HG03558 (cell line): ENCODE measurements at regions not wholly inside any gene's neighbourhood (a gene's known extent, or its start where the extent isn't known, plus 50 kb on each side); places are given as distances from the start of the nearest gene placed in this dataset.

ENCODE experiments used
- ATAC-seq: cut with Tn5 transposase; IDR thresholded peaks from one replicate; pipeline ENCODE4 v1.9.1; 2021; ENCODE audit warnings: moderate number of reproducible peaks; ENCODE audit not compliant: unreplicated experiment; ENCODE audit errors: extremely low read depth

DNA sequence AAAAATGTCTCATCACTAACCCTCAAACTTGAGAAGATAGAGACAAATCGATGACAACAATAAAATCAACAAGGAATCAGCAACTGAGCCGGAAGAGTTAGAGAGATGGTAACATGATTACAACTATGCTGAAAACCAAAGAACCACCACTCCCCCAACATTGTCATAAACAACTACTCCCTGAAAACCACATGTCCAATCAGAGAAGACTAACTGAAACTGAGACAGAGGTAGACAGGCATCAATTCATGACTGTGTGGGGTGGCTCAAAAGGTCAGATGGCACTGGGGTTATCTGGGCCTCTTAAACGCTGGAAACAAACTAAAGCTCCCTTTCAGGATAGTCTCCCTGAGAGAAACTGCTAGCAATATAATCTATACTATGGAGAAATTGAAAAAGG is 488.8 kb downstream of the KCTD12 start:
- no peak for ATAC-seq

DNA sequence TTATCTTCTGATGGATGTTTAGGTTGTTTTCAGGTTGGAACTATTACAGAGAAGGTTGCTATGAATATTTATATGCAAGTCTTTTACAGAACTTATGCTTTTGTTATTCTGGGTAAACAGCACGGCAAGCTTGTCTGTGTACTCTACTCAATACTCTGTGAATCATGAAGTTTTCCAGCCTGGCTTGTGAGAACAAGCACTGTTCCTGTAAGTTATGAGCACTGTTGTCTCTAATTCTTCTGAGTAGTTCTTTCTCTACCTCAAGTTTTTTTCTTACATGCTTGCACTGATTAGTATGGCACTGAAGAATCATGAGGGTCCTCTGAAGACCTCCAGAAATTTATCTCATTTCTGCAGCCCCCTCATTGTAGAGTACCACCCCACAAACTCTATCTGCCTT is 496.9 kb downstream of the KCTD12 start:
- no peak for ATAC-seq

DNA sequence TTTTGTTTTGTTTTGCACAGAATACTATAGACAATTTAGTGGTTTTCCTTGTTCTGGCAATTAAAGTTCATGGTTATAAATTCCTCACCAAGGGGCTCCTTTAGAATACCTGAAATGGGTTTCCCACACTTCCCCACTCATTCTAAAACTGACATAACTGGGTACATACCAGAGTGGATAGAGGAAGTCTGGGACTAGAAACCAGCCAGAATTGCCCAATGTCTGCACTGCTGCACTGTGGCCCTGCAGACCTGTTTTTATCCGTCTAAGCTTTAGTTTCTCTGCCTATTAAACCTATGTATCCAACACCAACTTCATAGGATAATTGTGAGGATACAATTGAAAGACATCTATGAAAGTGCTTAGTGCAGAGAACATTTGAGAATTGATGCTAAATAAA is 498.6 kb downstream of the KCTD12 start:
- no peak for ATAC-seq

DNA sequence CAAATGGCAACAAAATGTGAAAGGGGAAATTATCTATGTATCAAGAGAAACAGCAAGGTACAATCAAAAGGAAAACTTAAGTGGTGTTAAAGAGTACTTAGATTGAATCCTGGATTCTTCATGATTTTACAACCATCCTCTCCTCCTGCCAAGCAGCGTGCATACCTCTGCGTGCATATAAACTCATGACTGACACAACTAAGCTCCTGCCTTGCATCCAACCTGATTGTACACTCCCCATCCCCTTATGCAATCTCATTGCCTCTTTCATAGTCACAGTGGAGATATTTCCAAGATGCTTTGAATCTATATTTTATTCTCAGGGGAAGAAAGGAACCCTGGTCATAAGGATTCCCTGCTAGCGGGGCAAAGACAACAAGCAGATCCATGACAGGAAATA is 499.9 kb downstream of the KCTD12 start:
- no peak for ATAC-seq

DNA sequence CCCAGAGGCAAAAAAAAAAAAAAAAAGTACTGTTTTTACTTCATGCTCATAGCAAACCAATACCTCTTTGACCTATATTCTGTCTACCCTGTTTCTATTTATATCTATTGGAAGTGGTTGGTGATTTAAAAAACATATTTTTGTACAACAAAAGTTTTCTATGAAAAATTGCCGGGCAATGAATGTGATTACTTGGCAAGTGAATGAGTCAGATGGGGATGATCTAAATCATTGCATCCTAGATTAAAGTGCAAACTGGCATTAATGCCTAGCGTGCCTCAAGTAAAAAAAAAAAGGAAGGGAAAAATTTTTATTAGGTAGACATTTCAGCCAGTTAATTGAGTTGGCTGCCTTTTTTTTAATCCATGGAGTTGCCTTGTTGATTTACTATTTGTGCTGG is 500.6 kb downstream of the KCTD12 start:
- ATAC-seq = no peak

DNA sequence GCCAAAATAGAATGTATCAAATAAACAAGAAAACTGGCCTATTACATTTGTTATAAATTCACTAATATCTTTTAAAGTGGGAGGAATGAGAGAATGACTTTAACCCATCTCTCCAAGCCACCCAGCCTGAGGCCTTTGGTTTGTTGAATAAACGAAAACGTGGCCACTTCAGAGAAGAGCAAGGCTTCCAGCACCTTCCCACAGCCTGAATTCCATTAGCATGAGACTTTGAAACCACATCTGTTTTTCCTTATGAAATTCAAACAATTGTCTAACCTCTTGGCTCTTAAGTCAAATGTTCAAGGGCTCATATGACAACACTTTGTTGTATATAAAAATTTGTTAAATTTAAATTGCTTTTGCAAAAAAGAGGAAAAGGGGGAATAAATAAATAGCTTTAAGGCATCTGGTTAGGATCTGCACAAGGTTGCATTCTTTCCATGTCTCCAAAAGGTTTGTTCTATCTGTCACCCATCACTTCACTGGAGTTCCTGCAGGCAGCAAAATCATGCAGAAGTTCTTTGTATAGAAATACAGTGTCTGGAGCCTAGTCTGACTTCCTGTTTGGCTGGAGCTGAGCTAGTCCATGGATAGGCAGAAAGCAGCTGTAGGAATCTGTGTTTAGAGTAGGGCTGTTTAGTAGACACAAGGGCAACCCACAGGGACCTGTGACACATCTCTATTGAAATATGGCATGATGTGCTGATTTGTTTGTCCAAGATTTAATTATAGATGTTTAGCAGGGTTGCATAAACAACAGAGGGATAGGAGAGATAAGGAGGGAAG is 502.3 kb downstream of the KCTD12 start:
- ATAC-seq = no peak

DNA sequence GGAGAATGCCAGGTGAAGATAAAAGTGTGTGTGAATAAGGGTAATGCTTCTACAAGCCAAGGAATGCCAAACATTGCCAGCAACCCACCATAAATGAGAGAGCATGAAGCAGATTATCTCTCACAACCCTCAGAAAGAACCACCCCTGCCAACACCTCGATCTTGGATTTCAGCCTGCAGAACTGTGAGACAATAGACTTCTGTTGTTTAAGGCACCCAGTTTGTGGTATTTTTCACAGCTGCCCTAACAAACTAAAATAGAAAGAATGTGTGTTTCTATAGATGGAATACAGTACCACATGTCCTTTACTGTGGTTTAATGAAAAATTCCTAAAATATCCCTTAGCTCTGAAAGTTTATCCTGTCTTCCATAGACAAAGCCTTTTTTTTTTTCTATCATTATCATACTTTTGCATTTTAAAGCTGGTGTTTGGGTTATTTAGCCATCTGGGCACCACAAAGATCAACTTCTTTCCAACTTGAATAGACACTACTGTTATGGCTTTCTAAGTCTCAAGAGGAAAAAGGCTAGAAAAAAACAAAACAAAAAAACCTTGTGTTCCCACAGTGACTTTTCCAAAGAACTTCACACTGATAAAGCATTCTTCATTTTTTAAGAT is 505.6 kb downstream of the KCTD12 start:
- ATAC-seq = no peak

DNA sequence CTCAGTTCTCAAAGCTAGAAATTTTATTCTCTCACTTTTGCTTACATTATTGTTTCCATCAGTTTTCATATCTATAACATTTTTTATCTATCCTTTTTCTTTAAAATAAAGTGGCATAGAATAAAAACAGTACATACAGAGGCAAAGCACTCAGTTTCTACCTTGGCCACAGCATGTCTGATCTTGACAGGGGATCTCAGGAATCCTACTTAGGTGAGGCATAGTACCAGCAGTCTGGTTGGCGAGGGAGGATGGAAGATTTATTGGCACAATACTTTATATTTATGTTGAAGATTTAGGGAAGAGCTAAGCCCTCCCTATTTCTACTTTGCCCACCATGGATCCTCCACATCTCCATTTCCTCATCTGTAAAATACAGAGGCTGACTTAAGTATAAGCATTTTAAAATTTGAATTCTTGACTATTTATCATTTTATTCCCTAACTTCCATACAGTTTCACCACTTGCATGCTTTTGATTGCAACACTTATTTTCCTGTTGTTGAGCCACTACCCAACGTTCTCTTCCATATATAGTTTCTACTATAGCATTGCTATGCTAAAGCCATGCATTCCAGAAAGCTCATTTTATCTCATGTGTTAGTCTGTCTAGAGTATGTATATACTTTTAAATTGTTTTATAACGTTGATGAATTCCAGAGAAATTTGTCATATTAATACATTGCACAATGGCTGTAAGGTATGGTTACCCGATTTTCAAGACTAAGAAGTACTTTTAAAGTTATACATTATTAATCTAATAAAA is 506.7 kb downstream of the KCTD12 start:
- no peak for ATAC-seq

DNA sequence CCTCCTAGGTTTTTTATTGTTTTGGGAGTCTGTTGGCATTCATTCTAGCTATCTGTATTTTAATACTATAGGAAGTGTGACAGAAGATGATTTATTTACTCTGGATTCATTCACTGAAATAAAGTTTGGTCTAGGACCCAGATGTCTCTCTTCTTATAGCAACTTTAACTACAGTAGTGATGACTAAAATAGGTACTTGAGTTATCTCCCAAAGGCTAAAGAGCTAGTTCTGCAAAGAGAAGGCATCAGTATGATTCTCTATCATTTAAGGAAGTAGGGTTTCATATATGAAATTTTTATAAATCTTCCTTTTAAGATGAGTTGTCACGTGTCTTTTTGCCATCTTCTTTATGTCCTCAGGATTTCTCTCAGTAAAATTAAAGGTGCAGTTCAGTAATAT is 507.4 kb downstream of the KCTD12 start:
- ATAC-seq = no peak

DNA sequence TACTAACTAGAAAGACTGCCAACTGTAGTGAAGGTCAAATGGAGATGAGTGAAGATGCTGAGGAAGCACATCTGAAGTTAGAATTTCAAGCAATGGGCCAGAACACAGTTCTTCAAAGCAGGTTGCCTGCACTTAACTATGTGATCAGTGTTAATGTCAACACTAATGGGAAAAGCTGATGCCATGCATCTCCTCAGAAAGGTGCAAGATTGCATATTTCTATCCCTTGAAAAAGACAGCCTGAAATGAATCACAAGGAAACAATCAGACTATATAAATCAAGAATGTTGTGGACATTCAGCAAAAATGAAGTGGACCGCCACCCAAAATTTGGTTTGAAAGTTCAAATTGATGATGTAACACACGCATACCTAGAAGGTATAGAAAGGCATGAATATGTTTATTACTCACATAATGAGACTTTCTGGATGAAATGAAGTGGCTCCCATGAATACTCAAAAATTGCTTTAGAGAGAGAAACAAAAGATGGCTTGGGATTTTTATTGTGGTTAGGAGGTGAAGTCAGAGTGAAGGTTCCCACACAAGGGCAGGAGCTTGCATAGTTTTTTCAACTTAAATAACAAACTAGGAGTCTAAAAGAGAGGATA is 522.4 kb downstream of the KCTD12 start:
- no peak for ATAC-seq

DNA sequence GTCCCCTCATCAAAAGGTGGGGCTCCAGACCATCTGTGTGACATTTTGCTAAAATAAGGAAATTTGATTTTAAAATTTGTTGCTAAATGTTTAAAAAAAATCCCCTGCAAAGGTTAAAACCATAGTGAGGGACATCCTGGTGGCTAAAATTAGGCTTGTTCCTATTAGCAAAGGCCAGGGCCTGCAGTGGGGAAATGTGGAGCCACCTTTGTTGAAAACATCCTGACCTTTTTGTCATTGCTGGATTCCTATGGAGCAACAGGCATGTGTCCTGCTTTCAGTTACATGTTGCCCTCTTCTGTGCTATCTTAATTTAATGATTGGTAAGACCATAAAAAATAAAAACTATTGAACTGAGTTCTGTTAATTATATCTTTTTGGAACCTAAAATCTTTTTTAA is 524.3 kb downstream of the KCTD12 start:
- no peak for ATAC-seq

DNA sequence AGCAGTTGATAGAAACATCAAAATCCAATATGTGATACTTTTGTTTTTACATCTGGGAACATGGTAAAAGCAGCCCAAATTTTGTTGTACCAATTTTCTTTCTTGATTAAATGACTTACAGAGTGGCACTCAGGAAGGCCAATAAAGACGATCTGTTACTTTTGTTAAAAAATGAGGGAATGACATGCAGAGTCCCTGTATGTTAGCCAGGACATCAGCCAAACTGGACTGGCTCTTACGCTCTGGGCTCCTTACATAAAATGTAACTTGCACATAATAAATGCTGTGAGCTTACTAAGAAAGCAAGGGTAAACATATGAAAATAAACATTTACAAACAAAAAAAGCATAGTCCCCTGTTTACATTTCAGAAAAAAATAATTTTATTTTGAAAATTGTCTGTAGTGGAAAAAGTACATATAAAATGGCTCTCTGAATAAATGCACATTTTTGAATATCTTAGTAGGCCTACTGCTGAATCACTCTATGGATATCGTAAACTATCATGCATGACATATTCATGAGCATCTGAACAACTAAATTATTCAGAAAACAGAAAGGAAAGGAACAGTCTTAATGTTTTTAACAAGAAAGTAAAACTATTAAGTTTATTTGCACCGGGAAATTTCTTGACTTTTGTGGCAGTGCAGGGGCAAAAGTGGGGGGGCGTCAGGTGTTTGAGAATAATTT is 534.5 kb downstream of the KCTD12 start:
- no peak for ATAC-seq

DNA sequence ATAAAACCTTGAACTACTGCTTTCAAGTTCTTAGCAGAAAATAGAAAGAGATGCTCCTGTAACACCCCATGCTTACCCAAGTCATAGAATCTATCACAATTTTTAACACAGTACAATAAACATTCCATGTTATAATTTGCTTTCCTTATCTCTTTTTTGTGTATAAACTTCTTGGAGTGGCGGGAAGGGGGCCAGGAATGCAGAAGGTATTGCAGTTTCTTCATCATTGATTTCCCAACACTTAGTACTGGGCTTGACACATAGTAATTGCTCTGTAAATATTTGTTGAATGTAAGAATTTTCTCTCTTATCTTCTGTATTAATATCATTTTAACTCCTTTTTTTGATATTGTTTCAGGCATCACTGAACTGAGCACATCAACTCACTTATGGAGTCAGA is 535.8 kb downstream of the KCTD12 start:
- no peak for ATAC-seq

DNA sequence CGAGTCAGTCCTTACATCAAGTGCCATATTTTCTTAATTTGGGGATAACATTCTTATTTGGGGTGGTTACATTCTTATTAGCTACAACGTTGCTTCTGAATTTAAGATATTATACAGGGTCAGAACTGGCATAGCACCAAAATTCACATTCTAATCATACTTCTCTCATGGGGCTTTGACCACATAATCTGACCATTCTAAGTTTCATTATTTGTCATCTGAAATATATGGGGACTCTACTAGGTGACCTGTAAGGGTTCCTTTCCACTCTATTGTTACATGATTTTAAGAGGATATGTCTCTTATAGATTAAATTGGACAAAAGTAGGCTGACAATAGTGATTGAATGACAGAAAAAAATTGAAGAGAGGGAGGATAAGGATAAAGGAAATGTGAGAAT is 536.5 kb downstream of the KCTD12 start:
- ATAC-seq = no peak

DNA sequence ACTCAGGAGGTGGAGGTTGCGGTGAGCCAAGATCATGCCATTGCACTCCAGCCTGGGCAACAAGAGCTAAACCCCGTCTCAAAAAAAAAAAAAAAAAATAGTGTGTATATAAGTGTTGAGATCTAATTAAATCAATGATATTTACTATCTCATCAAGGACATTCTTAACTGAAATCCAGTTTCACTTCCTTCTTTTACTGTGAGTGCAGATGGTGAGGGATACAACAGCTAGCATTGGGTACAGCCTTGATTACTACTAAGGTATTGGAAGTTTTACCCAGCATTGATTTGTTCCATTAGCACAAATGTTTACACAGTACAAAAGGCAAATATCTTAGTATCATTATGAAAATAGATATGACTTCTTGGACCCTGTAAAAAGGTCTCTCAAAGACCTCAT is 546.6 kb downstream of the KCTD12 start:
- ATAC-seq = no peak

DNA sequence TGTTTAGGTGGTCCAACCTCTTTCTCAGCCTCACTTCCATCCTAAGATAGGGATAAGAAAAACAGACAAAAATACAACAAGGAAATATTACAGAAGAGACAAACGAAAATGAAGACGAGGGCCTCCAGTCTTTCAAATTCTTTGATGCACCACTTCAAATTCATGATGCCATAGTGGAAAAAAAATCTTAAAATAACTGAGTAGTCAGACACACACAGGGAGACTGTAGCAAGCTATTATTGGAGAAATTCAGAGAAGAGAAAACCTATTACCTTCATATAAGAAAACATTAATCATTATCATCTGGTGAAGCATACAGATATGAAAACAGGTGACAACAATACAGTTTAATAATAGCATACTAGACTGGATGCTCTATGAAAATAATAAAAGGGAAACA is 548.2 kb downstream of the KCTD12 start:
- no peak for ATAC-seq

DNA sequence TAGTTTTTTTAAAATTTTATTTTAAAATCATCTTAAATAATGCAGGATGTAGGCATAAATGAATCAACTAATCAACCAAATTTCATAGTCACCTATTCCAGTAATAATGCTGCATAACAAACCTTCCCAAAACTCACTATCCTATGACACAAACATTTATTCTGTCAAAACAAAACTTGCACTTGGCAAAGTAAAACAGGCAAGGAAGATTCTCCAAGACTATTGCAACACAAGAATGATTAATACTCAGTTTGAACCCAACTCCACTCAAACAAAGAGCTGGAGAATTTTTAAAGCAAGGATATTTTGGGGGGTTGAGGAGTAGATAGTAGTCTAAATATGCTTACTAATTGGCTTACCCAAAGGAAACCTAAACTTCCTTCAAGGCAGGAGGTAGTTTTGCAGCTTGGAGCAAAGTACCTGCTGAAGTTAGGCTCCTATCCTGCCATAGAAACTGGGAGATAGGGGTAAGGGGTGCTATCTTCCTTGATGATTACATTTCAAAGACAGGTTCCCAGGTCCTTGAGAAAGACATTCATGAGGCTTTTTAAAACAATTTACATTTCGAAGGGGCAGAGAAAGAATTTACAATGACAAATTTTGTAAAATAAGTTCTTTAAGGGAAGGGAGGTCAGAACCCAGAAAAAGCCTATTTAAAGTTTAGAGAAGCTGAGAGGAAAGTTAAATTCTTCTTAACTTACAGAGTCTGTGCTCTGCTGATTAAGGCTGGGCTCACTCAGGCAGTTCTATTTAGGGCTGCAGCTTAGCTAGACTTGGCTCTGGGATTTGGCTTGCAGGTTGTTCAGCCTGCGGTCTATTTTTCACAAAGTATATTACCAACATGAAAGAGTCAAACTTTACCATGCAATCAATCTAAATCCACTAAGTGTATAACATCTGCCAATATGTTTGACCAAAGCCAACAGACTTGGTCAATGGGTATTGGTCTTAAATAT is 549.0 kb downstream of the KCTD12 start:
- ATAC-seq = no peak

DNA sequence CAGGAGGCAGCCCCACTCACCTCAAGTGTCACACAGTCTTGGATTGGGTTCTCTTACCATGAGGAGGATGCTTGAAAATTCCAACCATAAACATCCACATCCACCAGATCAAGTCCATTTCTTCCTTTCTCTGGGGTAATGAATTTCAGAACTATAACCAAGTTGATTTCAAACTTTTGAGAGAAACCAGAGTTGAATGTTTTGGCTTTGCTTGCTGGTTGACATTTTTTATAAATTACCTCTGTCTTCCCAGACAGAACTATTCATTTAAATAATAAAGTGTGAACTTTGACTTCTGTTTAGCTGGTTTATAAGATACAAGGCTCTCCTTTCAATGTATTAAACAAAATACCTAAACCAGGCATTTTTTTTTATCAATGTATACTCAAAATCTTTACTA is 550.7 kb downstream of the KCTD12 start:
- no peak for ATAC-seq

DNA sequence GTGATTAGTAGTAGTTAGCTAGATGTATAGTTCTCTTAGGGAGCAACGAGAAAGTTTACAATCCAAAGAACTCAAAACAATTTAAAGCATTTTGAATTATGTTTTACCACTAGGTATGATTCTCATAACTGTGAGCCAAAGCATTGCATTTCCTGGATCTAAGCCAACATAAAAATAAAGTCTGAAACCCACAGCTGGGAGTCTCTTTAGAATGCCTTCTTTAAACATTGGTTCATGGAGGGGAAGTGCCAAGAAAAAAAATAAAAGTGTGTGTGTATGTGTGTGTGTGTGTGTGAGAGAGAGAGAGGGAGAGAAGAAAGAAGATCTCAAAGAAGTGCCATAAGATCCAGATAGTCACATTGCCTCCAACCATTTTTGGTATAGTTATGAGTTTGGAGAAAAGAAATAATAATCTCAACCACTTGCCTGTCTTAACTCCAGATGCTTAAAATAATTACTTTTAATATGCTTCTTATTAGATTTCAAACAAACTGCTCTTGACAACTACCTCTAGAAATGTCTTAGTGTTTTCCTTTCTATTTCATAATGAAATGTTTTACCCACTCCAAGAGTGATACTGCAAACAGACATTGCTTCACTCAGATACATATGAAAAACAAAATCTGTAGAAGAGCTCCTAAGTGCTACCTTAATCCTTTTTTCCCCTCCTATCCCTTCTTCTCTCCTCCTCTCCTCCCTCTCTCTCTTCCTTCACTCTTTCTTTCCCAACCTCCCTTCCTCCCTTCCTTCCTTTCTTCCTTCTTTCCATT is 554.1 kb downstream of the KCTD12 start:
- no peak for ATAC-seq
